GM18867 (cell line): ENCODE measurements at regions not wholly inside any gene's neighbourhood (a gene's known extent, or its start where the extent isn't known, plus 50 kb on each side); places are given as distances from the start of the nearest gene placed in this dataset.
"Not testable (repeated sequence)": the region's sequence is repeated elsewhere in the genome, so short reads cannot be mapped to it uniquely, and the experiment has no call there.

Experiments
- ATAC-seq: cut with Tn5 transposase; IDR thresholded peaks from one replicate; pipeline ENCODE4 v1.9.1; 2021; ENCODE audit warnings: mild to moderate bottlenecking, moderate library complexity; ENCODE audit not compliant: unreplicated experiment

DNA sequence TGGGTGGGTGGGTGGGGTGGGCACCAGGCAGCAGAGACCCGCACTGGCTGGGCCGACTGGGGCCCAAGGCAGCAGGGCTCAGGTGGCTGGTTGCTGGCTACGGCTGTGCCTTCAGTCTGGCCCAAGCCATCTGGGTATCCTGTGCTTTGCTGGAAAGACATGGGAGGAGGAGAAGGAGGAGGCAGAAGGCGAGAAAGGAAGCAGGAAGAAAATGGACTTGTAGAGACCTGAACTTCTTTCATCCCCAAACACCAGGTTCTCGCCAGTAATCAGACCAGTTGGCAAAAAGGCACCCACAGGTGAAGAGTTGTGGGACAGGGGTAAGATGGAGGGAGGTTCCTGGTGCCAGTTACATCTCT, 78.8 kb downstream of the IGLL1 start:
- ATAC-seq, result no peak

DNA sequence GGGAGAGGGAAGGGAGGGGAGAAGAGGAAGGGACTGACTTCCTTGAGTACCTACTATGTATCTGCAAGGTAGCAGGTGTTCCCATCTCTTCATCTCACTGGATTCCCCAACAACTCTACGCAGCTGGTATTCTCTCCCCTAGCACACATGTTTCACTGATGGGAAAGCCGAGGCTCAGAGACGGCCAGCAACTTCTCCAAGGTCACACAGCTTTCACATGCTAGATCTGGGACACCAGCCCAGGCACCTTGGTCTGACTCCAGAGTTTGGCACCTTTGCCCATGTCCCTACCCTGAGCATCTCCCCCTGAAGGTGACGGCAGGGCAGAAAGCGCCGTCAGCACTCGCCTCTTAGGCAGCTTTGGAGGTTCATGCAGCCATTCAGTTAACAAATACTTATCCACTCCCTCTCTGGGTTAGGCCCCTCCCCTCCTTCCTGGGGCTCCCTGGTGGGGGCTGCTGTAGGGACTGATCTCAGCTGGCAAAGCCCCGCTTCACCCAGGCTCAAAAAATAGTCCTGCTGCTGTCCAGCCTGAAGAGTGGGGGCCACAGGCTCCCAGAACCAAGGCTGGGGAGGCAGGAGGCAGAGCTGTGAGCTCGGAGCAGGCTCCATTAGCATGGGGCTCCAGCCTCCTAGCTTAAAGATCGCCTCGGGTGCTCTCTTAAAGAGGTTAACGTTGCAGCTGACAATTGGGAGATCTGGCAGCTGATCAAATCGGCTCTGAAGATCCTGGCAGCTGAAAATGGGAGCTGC, 79.4 kb downstream of the IGLL1 start:
- no peak for ATAC-seq

DNA sequence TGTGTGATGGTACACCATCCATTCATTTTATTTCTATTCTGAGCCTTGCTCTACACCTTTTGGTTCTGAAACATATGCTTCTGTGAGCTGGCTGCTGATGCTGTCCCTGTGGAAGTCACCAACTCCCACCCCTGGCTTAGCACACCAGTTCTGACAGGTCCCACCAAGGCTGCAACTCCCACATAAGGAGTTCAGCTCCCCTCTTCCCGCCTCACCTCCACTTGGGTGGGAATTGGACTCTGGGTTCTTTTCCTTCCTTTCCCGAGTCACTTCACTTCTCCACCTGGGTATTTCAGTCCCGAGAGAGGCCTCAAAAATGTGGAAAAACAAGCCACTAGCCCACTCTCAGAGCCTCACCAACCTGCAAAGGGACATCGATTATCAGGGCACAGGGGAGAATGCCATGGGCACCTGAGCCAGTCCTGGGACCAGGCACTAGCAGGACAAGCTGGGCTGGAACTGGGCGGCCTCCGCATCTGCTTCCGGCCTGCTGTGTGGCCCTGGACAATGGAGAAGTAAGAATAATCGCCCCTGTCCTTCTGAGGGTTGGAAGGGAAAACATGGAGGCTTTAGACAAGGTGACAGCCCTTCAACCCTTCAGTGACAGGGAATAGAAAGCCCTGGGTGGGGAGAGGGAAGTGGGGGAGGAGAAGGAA, 80.1 kb downstream of the IGLL1 start:
- no peak for ATAC-seq

DNA sequence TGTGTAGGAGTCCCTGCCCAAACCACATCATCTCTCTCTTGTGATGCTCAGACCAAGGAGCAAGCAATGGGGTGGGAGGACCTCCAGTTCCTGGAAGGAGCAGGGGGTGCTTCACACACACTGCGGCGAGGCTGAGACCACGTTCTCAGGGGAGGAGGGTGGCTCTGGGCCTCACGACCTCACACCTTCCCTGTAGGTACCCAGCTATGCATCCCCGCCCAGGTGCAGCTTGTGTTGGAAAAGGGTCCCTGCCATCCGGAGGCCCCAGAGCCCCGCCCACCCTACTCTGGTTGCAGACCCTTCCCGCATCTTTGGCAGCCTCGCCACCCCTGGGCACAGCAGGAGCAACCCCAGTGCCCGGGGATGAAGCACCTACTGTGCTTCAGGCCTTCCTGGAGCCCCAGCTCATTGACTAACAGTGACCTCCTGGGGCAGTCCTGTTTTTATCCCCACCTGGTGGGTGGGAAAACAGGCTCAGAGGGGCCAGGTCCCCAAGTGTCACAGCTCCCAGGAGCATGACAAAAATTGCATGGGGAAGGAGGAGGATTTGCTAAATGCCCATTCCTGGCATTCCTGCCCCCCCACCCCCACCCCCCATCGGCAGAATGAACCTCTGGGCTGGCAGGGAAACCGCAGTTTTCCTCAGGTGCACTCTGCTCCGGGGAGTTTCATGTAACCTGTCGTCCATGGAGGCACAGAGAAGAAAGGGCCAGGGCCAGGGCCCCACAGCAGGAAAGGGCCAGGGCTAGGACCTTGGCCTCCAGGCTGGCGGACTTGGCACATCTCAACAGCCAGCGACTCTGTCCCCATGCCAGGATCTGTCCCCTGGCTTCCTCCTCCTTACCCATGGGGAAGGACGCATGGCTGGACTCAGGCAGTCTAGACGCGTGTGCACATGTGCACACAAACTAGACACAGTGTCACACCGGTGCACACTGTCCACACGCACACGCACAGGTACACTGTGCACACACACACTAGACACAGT, 81.0 kb downstream of the IGLL1 start:
- no peak for ATAC-seq

DNA sequence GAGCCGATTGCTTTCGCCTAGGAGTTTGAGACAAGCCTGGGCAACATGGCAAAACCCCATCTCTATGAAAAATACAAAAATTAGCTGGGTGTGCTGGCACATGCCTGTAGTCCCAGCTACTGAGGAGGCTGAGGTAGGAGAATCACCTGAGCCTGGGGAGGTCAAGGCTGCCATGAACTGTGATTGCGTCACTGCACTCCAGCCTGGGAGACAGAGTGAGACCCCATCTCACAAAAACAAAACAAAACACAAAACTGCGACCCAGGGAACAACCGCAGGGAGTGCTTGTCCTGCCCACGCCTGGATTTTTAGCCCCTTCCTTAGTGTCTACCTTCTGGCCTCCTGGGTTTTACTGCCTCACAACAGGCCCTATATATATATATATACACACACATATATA, 82.2 kb downstream of the IGLL1 start:
- not testable (repeated sequence) for ATAC-seq

DNA sequence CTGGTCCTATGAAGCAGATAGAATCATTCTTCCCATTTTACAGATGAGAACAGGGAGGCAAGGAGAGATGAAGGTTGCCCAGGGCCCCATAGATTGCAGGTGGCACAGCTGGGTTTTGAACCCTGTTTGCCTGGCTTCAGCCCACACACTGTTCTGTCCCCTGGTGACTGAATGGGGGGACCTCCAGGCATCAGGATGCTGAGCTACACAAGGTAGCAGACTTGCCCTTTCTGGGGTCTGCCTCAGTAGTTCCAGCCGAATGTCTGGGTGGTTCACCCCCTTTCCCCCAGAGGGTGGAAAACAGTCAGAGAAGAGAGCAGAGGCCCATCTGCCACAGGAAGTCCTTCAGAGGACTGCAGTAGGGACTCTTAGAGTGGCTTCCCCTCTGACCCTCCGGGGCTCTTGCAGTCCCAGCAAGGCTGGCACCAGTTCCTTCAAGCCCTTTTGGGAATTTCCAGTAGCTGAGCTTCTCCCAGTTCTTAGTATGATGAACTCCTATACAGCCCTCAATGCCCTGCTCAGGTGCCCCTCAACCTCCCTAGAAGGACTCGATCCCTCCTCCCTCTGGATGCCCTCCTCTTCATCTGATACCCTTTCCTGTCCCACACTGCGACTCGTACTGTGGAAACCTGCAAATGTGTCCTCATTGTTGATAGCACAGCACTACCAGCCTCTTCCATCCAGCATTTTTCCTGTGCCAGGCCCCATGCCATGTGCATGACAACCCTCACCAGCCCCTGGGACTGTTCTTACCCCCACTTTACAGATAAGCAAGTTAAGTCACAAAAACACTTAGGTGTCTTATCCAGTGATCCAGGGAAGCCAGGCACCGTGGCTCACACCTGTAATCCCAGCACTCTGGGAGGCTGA, 82.8 kb downstream of the IGLL1 start:
- no peak for ATAC-seq

DNA sequence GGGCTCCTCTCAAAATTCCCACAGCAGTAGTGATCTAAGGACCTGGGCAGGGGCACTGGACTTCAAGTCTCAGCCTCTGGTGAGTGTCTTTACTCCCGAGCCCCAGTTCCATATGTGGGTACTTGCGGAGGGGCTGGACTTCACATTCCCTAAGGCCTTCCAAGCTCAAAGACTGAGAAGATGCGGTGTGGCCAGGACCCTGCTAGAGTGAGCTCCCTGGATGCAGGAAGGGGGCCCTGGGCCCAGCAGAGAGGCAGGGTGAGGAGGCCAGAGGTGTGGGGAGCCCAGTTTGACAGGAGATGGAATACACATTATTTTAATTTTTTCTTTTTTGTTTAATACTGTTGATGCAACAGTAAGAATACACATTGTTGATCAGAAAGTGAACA, 83.7 kb downstream of the IGLL1 start:
- no peak for ATAC-seq

DNA sequence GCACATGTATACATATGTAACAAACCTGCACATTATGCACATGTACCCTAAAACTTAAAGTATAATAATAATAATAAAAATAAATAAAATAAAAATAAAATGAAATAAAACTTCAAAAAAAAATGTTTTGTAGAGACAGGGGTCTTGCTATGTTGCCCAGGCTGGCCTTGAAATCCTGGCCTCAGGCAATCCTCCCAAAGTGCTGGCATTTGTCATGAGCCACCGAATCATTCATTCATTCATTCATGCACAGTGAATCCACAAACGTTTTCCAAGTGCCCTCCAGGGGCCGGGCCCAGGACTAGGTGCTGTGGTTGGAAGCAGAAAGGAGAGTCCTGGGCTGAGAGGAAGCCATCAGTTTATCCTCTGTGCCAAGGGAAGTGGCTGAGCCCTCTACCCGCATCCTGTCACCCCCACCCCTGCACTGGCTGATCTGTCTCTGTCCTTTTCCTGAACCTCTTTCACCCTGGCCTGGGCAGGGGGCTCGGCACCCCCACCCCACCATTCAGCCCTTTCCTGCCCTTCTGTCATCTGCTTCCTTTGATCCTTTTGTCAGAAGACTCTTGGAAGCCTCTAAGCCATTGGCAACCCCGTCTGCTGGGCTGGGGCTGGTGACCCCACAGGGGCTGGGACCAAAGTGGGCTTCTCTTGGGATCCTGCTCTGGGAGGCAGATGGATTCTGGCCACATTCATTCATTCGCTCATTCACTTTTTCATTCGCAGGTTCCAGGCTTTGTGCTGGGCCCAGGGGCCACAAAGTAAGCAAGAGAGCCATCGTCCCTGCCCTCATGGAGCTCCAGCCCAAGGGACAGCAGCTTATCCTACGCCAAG, 84.3 kb downstream of the IGLL1 start:
- no peak for ATAC-seq

DNA sequence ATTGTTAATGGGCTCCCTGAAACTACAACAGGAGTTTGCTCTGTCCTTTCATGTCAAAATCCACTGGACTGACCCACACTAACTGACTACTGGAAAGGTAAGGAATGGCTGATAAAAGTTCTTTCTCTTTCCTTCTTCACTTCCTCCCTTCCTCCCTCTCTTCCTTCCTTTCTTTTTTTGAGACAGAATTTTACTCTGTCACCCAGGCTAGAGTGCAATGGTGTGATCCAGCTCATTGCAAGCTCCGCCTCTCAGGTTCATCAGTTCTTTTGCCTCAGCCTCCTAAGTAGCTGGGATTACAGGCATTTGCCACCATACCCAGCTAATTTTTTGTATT, 85.2 kb downstream of the IGLL1 start:
- no peak for ATAC-seq

DNA sequence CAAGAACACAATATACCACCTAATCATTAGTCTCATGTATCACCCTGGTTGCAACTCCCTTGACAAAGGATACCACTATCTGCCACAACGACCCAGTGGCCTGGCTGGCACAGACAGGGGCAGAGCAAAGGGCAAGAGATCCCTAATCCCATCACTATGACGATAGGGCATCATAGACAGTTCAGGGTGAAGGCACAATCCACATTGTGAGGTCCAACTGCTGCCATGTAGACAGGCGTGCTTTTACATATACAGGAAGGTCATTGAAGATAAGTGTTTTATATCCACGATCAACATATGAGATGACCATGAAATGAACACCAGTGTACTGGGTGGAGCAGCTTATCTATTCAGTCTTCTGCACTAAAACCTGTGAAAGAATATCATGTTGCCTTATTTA, 94.6 kb downstream of the IGLL1 start:
- ATAC-seq, result no peak

DNA sequence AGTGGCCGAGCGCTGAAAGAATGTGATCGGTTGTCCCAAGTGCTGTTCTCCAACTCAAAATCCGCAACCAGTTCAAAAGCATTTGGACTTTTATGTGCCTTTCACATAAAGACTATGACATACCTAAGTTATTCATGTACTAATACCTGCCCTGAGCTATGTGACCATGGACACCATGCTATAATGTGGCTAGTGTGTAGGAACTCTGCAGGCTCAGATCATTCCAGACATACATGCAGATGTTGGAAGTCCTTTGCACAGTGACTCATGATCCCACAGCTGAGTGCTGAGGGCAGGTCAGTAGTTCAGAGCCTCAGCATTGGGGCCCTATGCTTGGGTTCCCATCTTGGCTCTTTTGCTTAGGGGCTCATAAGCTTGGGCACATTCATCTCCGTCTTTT, 95.4 kb downstream of the IGLL1 start:
- no peak for ATAC-seq

DNA sequence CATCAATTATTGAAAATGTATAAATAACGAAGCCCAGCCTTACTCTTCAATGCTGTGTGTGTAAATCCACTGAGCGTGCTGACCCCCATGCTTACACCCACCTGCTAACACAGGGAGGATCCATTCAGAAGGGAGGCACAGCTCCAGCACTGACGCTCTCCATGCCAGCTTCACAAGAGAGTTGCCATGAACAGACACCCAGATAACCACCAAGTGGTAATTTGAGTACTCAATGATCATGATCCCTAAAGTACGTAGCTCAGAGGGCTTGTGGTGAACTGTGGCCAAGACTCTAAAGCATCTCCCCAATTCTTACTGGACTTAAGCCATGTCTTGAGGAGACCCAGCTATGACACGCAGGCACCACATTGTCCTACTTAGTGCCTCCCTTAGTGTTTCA, 98.7 kb downstream of the IGLL1 start:
- no peak for ATAC-seq

DNA sequence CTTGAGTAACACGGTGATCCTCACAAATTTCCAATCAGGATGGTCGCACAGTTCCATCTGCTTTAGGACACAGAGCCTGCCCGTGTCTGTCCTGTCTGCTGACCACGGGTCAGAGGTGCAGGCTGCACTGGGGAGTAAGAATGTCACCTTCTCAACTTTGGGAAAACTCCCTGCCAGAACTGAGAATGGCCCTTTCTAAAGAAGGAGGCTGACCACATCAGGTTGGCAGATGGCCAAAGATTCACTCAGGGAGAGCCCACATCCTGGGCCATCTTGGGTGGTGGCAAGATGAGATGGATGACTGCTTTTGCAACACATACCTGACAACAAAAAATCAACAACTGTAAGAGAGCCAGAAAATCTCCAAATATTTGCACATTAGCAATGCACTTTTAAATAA, 101.9 kb downstream of the IGLL1 start:
- no peak for ATAC-seq

DNA sequence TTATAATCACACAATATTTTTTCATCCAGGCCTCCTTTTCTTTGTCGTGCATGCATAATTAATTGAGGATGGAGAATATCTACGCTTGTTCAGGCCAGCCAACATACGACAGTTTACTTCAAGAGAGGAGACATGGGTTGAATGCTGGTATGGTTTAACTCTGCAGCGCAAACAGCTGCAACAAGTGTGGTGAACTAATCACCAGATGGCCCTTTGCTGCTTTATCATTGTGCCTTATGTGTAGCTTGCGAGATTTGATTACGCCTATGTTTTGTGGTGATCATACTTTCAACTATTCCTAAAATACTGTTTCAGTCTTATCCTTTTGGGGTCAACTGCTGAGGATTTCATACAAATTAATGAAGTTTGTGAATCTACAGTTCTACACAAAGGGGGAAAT, 105.6 kb downstream of the IGLL1 start:
- not testable (repeated sequence) for ATAC-seq

DNA sequence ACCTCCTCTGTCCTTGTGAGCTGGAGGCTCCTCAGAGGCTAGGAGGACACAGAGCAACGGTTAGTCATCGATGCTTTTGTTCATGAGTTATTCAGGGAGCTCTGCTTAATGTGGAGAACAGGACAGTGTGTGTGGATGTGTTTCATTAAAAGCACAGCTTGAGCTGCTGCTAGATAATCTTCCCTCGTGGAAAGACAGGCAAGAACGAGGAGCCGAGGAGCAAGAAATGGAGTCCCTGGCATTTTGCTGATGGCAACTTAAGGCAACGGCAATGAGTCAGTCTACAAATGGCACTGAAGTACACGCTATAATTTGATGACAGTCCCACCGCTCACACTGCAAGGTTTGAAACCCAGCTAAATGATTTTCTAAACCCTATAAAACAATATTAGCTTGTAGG, 106.2 kb downstream of the IGLL1 start:
- no peak for ATAC-seq

DNA sequence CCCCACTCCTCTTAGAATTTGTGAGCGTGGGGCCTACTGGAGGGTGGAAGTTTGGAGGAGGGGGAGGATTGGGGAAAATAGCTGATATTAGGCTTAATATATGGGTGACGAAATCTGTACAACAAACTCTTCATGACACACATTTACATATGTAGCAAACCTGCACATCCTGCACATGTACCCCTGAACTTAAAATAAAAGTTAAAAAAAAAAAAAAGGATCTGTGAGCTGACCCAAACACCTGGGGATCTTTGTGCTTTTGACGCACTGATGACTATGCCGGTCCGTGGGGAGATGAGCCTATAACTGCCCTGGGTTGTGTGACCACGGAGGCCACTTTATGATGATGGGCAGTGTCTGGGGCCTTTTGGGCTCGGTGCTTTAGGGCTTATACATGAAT, 107.7 kb downstream of the IGLL1 start:
- ATAC-seq, result not testable (repeated sequence)

DNA sequence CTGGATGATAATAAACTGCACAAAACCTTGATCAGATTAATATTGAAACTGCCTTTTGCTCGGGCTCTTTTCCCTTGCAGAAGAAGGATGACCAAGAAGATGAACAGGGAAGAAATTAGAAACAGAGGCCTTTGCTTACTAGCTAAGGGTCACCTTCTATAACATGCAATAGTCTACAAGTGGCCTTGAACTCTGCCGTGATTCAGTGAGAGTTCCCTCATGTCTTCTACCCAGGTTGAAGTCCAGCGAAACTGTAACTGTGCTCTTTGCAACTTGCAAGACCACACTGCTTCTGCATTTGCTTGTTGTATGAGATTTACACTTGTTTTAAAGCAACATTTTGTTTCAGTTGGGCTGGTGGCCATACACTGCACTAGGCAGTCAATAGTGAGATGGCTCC, 108.4 kb downstream of the IGLL1 start:
- no peak for ATAC-seq

DNA sequence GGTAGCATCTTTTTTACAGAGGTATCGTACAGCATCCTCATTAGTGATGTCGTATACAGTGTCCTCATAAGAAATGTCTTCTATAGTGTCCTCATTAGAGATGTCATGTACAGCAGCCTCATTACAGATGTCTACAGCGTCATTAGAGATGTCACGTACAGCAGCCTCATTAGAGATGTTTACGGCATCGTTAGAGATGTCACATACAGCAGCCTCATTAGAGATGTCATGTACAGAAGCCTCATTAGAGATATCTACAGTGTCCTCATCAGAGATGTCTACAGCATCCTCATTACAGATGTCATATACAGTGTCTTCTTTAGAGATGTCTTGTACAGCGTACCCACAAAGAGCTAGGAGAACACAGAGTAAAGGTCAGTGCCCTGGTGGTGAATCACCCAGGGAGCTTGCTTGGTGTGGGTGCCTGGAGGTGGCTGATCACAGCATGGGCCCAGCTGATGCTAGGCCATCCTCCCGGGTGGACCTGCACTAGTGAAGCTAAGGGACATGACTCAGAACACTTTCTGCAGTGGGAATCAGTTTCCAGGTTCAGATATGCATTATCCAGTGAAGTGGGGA, 109.2 kb downstream of the IGLL1 start:
- ATAC-seq, result no peak

DNA sequence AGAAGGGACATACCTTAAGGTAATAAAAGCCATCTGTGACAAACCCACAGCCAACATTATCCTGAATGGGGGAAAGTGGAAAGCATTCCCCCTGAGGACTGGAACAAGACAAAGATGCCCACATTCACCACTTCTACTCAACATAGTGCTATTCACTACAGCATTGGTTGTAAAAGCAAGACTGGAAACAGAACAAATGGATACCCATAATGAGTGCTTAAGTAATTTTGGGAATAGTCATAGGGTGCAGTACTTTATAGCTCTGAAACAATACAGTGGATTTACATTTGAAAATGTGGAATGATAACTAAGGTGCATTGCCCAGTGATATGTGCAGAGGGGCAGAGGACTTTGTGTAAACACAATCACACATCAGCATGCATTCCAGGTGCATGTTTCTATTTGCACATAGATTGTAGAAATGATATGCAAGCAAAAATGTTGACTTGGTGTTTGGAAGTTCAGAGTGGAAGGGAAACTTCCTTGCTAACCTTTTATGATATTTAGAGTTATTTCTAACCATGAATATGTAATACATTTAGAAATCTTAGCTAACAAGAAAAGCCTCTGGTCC, 112.3 kb downstream of the IGLL1 start:
- no peak for ATAC-seq
